ENCODE measurements at regions not wholly inside any gene's neighbourhood (a gene's known extent, or its start where the extent isn't known, plus 50 kb on each side); places are given as distances from the start of the nearest gene placed in this dataset.

DNA sequence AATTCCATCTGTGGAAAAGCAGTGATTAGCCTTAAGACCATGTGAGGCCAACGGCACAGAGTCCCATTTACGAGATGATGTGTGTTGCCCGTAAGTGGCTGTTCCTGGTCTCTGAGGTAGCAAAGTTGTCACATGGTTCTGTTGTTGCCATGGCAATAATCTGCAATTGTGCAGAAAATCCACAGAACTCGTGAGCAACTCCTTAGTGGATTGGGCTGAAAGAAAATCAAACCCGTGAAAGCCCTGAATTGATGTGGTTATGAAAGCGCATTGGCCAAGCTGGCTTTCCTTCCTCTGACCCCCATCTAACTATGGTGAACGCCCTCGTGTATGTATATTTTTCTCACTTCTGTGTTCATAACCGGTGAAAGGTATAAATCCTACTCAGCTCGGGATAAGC is 614.7 kb downstream of the EBF1 start:
- ChIA-PET POLR2A (no interaction called here), CTCF (no interaction called here)
- Mint-ChIP-seq H3K9me3 (peaks cover 9% of the 10 kb centered on the region), H3K4me1 (peaks cover 29% of the 10 kb centered on the region), H3K27ac (no peak overlapping the region), H3K27me3 (ENCODE audit: low read depth) (no peaks in the 10 kb centered on the region), H3K4me3 (no peak overlapping the region), H3K36me3 (peaks cover 3% of the 10 kb centered on the region; the same call in 1 of the 2 replicates)
- ATAC-seq = no peak
- TF ChIP-seq RORB (CRISPR knock-in tag; IDR thresholded peaks at IDR 0.05) (no peak), ZNF416 (CRISPR knock-in tag; IDR thresholded peaks at IDR 0.05) (no peak), ZNF317 (CRISPR knock-in tag; IDR thresholded peaks at IDR 0.05; ENCODE audit: borderline replicate concordance, low read depth) (no peak), TEAD4 (CRISPR knock-in tag; IDR thresholded peaks at IDR 0.05) (no peak), SMAD3 (CRISPR knock-in tag; IDR thresholded peaks at IDR 0.05; ENCODE audit: borderline replicate concordance) (no peak), SP1 (CRISPR knock-in tag; conservative IDR thresholded peaks at IDR 0.05) (no peak), JUN (CRISPR knock-in tag; IDR thresholded peaks at IDR 0.05) (no peak)
- TF ChIP-seq, protein P1, sequence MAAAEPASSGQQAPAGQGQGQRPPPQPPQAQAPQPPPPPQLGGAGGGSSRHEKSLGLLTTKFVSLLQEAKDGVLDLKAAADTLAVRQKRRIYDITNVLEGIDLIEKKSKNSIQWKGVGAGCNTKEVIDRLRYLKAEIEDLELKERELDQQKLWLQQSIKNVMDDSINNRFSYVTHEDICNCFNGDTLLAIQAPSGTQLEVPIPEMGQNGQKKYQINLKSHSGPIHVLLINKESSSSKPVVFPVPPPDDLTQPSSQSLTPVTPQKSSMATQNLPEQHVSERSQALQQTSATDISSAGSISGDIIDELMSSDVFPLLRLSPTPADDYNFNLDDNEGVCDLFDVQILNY (CRISPR knock-in tag; IDR thresholded peaks at IDR 0.05) = no peak
- TF ChIP-seq, protein P2, sequence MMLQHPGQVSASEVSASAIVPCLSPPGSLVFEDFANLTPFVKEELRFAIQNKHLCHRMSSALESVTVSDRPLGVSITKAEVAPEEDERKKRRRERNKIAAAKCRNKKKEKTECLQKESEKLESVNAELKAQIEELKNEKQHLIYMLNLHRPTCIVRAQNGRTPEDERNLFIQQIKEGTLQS (CRISPR knock-in tag; conservative IDR thresholded peaks at IDR 0.05) = no peak
- DNase-seq (ENCODE audit: low spot score) = no peak

- DNase-seq (ENCODE audit: low spot score) (no peak), ATAC-seq (no peak)
- Mint-ChIP-seq H3K9me3 (peaks cover 9% of the 10 kb centered on the region), H3K4me1 (peaks cover 29% of the 10 kb centered on the region), H3K27me3 (ENCODE audit: low read depth) (no peaks in the 10 kb centered on the region), H3K36me3 (peaks cover 3% of the 10 kb centered on the region; the same call in 1 of the 2 replicates), H3K4me3 (no peak overlapping the region), H3K27ac (no peak overlapping the region)
- TF ChIP-seq MYBL2 (CRISPR knock-in tag; IDR thresholded peaks at IDR 0.05) (no peak), SOX15 (CRISPR knock-in tag; IDR thresholded peaks at IDR 0.05) (no peak), HMGXB4 (CRISPR knock-in tag; IDR thresholded peaks at IDR 0.05) (no peak), MLX (CRISPR knock-in tag; IDR thresholded peaks at IDR 0.05) (no peak), CBFB (CRISPR knock-in tag; IDR thresholded peaks at IDR 0.05; ENCODE audit: low read depth) (no peak), RELA (CRISPR knock-in tag; IDR thresholded peaks at IDR 0.05; ENCODE audit: borderline replicate concordance) (no peak), ZNF219 (CRISPR knock-in tag; IDR thresholded peaks at IDR 0.05; ENCODE audit: borderline replicate concordance) (no peak), CREM (CRISPR knock-in tag; IDR thresholded peaks at IDR 0.05) (no peak), KAT7 (CRISPR knock-in tag; IDR thresholded peaks at IDR 0.05; ENCODE audit: borderline replicate concordance) (no peak), TEAD1 (CRISPR knock-in tag; IDR thresholded peaks at IDR 0.05) (no peak)
- TF ChIP-seq, protein P2 (CRISPR knock-in tag; conservative IDR thresholded peaks at IDR 0.05) = no peak
- TF ChIP-seq, protein P3, sequence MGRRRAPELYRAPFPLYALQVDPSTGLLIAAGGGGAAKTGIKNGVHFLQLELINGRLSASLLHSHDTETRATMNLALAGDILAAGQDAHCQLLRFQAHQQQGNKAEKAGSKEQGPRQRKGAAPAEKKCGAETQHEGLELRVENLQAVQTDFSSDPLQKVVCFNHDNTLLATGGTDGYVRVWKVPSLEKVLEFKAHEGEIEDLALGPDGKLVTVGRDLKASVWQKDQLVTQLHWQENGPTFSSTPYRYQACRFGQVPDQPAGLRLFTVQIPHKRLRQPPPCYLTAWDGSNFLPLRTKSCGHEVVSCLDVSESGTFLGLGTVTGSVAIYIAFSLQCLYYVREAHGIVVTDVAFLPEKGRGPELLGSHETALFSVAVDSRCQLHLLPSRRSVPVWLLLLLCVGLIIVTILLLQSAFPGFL (CRISPR knock-in tag; IDR thresholded peaks at IDR 0.05; ENCODE audit: borderline replicate concordance) = no peak
- POLR2A ChIA-PET = no interaction called here
- CTCF ChIA-PET = no interaction called here
Observed at GRCh38 chr5:158484150-158484549, 615.6 kb downstream of the EBF1 start.

All from WTC11 (cell line).